Endothelial cell (in vitro differentiated cells): ENCODE measurements at regions not wholly inside any gene's neighbourhood (a gene's known extent, or its start where the extent isn't known, plus 50 kb on each side); places are given as distances from the start of the nearest gene placed in this dataset.

ENCODE experiments used
- DNase-seq: peaks from one replicate; pipeline ENCODE4 v3.0.0; 2021; ENCODE audit warnings: low spot score
- H3K27ac Mint-ChIP-seq: one replicate; pipeline ENCODE4 v1.8.0; 2021; ENCODE audit warnings: mixed read lengths, inconsistent platforms; ENCODE audit not compliant: unreplicated experiment
- H3K27me3 Mint-ChIP-seq: one replicate; pipeline ENCODE4 v1.8.0; 2021; ENCODE audit warnings: mild to moderate bottlenecking, moderate library complexity, mixed read lengths, inconsistent platforms; ENCODE audit not compliant: unreplicated experiment
- H3K36me3 Mint-ChIP-seq: one replicate; pipeline ENCODE4 v1.8.0; 2021; ENCODE audit warnings: mild to moderate bottlenecking, low read depth, mixed read lengths, inconsistent platforms; ENCODE audit not compliant: unreplicated experiment
- H3K4me1 Mint-ChIP-seq: one replicate; pipeline ENCODE4 v1.8.0; 2021; ENCODE audit warnings: mild to moderate bottlenecking, mixed read lengths, inconsistent platforms; ENCODE audit not compliant: unreplicated experiment
- H3K4me3 Mint-ChIP-seq: one replicate; pipeline ENCODE4 v1.8.0; 2021; ENCODE audit warnings: mild to moderate bottlenecking, mixed read lengths, inconsistent platforms; ENCODE audit not compliant: unreplicated experiment
- H3K9me3 Mint-ChIP-seq: one replicate; pipeline ENCODE4 v1.8.0; 2021; ENCODE audit warnings: mixed read lengths, inconsistent platforms; ENCODE audit not compliant: unreplicated experiment
- CTCF ChIP-seq: fragments of 200-600 bp; sonication (generic); IDR thresholded peaks from one replicate; pipeline ENCODE4 v1.5.0; 2021; ENCODE audit warnings: antibody characterized with exemption; ENCODE audit not compliant: unreplicated experiment

DNA sequence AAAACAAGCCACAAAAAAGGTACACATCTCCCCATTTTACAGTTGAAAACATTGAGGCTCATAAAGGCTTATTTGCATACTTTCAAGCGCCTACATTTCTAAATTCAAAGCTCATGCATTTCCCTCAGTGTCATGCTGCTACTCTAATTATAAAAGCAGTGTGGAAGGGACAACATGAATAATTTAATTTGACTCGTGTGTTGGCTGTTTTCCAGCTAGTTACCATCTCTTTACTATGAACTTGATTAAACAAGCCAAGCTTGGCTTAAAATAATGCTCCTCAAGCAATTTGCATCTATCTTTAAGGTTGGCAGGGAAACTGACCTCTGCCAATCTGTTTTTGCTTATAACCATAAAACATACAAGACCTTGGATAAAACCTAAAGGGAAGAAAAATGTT, 252.5 kb upstream of the NEIL3 start:
- no peak for TF ChIP-seq CTCF
- Mint-ChIP-seq H3K4me1 (no peaks in the 10 kb centered on the region), H3K36me3 (no peaks in the 10 kb centered on the region), H3K9me3 (no peaks in the 10 kb centered on the region), H3K4me3 (no peak overlapping the region), H3K27ac (no peak overlapping the region), H3K27me3 (no peaks in the 10 kb centered on the region)
- no peak for DNase-seq

GRCh38 chr4:177064116-177064515, 245.6 kb upstream of the NEIL3 start:
- Mint-ChIP-seq H3K9me3 (no peaks in the 10 kb centered on the region), H3K4me1 (no peaks in the 10 kb centered on the region), H3K4me3 (no peak overlapping the region), H3K36me3 (no peaks in the 10 kb centered on the region), H3K27ac (no peak overlapping the region), H3K27me3 (no peaks in the 10 kb centered on the region)
- TF ChIP-seq CTCF, result no peak
- DNase-seq, result no peak

DNA sequence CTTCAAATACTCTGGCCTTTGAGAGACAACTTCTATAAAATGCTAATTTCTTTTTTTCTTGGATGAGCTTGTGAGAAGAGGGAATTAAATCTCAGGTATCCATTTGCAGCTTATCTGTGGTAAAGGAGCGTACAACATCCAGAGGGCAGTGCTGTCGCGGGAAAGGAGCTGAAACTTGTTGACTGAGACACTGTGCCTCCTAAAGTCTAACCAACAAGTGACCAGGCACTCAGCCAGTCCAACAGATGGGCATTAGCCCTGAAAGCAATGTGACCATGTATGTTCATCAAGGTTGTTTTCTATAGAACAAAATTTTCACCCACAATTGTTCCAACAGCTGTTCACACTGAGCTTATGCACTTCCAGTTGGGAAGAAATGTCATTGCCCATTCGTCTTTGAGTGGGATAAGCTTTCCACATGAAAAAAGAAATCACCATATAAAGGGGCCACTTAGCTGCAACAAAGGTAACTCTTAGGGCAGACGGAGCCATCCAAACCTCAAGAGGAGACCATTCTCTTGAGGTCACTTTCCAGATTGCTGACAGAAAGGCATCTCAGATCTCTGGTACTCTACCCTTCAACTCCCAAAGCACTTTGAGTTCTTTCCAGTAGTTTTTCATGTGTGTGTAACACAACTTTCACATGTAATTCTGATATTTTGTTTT, 244.8 kb upstream of the NEIL3 start:
- no peak for TF ChIP-seq CTCF
- Mint-ChIP-seq H3K27me3 (no peaks in the 10 kb centered on the region), H3K9me3 (no peaks in the 10 kb centered on the region), H3K4me1 (no peaks in the 10 kb centered on the region), H3K4me3 (no peak overlapping the region), H3K27ac (no peak overlapping the region), H3K36me3 (no peaks in the 10 kb centered on the region)
- DNase-seq, result no peak

- Mint-ChIP-seq H3K9me3 (no peaks in the 10 kb centered on the region), H3K27ac (no peak overlapping the region), H3K4me3 (no peak overlapping the region), H3K27me3 (no peaks in the 10 kb centered on the region), H3K4me1 (no peaks in the 10 kb centered on the region), H3K36me3 (no peaks in the 10 kb centered on the region)
- TF ChIP-seq CTCF, result no peak
- DNase-seq, result no peak
Measured at GRCh38 chr4:177066746-177067145, 242.9 kb upstream of the NEIL3 start.

DNA sequence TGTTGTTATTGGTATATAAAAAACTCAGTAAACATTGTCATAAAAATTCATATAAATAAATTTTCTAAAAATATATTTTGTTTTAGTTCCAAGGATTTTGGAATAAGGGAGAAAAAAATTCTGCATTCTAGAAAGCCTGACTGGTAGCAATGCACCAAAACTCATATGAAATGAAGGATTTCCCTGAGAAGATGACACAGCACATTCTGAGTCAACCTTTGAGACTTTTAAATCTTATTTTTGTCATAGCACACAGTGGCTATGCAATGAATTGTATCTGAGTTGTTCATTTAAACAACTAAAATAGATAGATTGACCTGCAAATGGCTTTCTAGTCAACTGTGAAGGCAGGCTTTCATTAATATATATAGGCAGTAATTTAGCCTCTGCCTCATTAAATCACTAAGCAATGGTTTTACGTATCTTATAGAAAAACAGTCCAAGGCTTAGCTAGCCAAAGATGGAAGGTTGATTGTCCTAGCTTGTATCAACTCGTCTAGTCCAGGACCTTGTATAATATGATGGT, 239.1 kb upstream of the NEIL3 start:
- no peak overlapping the region for H3K27ac Mint-ChIP-seq
- no peaks in the 10 kb centered on the region for H3K36me3 Mint-ChIP-seq
- TF ChIP-seq CTCF, result no peak
- H3K4me3 Mint-ChIP-seq, result no peak overlapping the region
- DNase-seq, result no peak
- no peaks in the 10 kb centered on the region for H3K4me1 Mint-ChIP-seq
- H3K9me3 Mint-ChIP-seq, result no peaks in the 10 kb centered on the region
- H3K27me3 Mint-ChIP-seq, result peaks cover 1% of the 10 kb centered on the region
